ENCODE measurements at regions not wholly inside any gene's neighbourhood (a gene's known extent, or its start where the extent isn't known, plus 50 kb on each side); places are given as distances from the start of the nearest gene placed in this dataset.
A peak's percentile ranks its signal among the peaks of the same experiment; 100 is the strongest.
"Not testable (repeated sequence)": the region's sequence is repeated elsewhere in the genome, so short reads cannot be mapped to it uniquely, and the experiment has no call there.

GRCh38 chr19:32035626-32036025, 309.8 kb upstream of the ZNF507 start:
- no peak for DNase-seq

- DNase-seq, result peak; percentile 49 to 72
These were observed 307.1 kb upstream of the ZNF507 start for GRCh38 chr19:32038021-32038920.

- peak in 1 of 2 donors; percentile 48 for DNase-seq
These were observed 306.4 kb upstream of the ZNF507 start for GRCh38 chr19:32038961-32039360.

GRCh38 chr19:32039440-32039839, 306.0 kb upstream of the ZNF507 start:
- no peak for DNase-seq

GRCh38 chr19:32040236-32040635, 305.2 kb upstream of the ZNF507 start:
- no peak for DNase-seq

- peak; percentile 70 to 73 for DNase-seq
These were observed 303.6 kb upstream of the ZNF507 start for GRCh38 chr19:32041681-32042292.

GRCh38 chr19:32047788-32048187, 297.6 kb upstream of the ZNF507 start:
- DNase-seq, result no peak

- DNase-seq, result no peak
These were observed 292.0 kb upstream of the ZNF507 start for GRCh38 chr19:32053376-32053775.

GRCh38 chr19:32053861-32054260, 291.5 kb upstream of the ZNF507 start:
- DNase-seq, result no peak

GRCh38 chr19:32058131-32058530, 287.3 kb upstream of the ZNF507 start:
- no peak for DNase-seq

- no peak for DNase-seq
These were observed 284.1 kb upstream of the ZNF507 start for GRCh38 chr19:32061315-32061714.

- no peak for DNase-seq
These were observed 281.8 kb upstream of the ZNF507 start for GRCh38 chr19:32063601-32064000.

- DNase-seq, result no peak
These were observed 279.4 kb upstream of the ZNF507 start for GRCh38 chr19:32066056-32066455.

GRCh38 chr19:32067685-32068084, 277.7 kb upstream of the ZNF507 start:
- DNase-seq, result no peak

GRCh38 chr19:32068793-32069192, 276.6 kb upstream of the ZNF507 start:
- no peak for DNase-seq

GRCh38 chr19:32070101-32070500, 275.3 kb upstream of the ZNF507 start:
- DNase-seq, result no peak

- no peak for DNase-seq
These were observed 263.4 kb upstream of the ZNF507 start for GRCh38 chr19:32082028-32082427.

GRCh38 chr19:32084756-32085363, 260.6 kb upstream of the ZNF507 start:
- not testable (repeated sequence) for DNase-seq

- DNase-seq, result no peak
These were observed 254.2 kb upstream of the ZNF507 start for GRCh38 chr19:32091241-32091640.

GRCh38 chr19:32097011-32097410, 248.4 kb upstream of the ZNF507 start:
- no peak for DNase-seq

- no peak for DNase-seq
These were observed 247.8 kb upstream of the ZNF507 start for GRCh38 chr19:32097620-32098019.

GRCh38 chr19:32098968-32099367, 246.4 kb upstream of the ZNF507 start:
- DNase-seq, result no peak

- DNase-seq, result no peak
These were observed 244.2 kb upstream of the ZNF507 start for GRCh38 chr19:32101206-32101605.

Measured in right lung (tissue), 2 donors.